Activated T-cell treated with anti-CD3 and anti-CD28 coated beads for 1 hour (primary cell): ENCODE measurements at regions not wholly inside any gene's neighbourhood (a gene's known extent, or its start where the extent isn't known, plus 50 kb on each side); places are given as distances from the start of the nearest gene placed in this dataset.
"Not testable (repeated sequence)": the region's sequence is repeated elsewhere in the genome, so short reads cannot be mapped to it uniquely, and the experiment has no call there.

ENCODE experiments used
- DNase-seq: peaks from one replicate; pipeline ENCODE4 v3.0.0-alpha.2; 2020; ENCODE audit warnings: low read depth

- no peak for DNase-seq
Observed at GRCh38 chr14:104398656-104399055, 180.9 kb upstream of the C14orf180 start.

GRCh38 chr14:104399432-104400155 lies 180.0 kb upstream of the C14orf180 start:
- no peak for DNase-seq

- no peak for DNase-seq
Observed at GRCh38 chr14:104400355-104400754, 179.2 kb upstream of the C14orf180 start.

- no peak for DNase-seq
Observed at GRCh38 chr14:104401785-104402184, 177.8 kb upstream of the C14orf180 start.

GRCh38 chr14:104402303-104402702 lies 177.3 kb upstream of the C14orf180 start:
- not testable (repeated sequence) for DNase-seq

- no peak for DNase-seq
Observed at GRCh38 chr14:104403421-104404220, 175.9 kb upstream of the C14orf180 start.

- no peak for DNase-seq
Observed at GRCh38 chr14:104404922-104405321, 174.6 kb upstream of the C14orf180 start.

- no peak for DNase-seq
Observed at GRCh38 chr14:104405360-104406226, 174.0 kb upstream of the C14orf180 start.

GRCh38 chr14:104406831-104407230 lies 172.7 kb upstream of the C14orf180 start:
- DNase-seq, result no peak

GRCh38 chr14:104416383-104416782 lies 163.2 kb upstream of the C14orf180 start:
- DNase-seq, result no peak

GRCh38 chr14:104419865-104420505 lies 159.6 kb upstream of the C14orf180 start:
- no peak for DNase-seq

- DNase-seq, result not testable (repeated sequence)
Observed at GRCh38 chr14:104420523-104420922, 159.0 kb upstream of the C14orf180 start.

- no peak for DNase-seq
Observed at GRCh38 chr14:104420990-104421389, 158.6 kb upstream of the C14orf180 start.

- no peak for DNase-seq
Observed at GRCh38 chr14:104421401-104421821, 158.2 kb upstream of the C14orf180 start.

- no peak for DNase-seq
Observed at GRCh38 chr14:104421892-104422828, 157.4 kb upstream of the C14orf180 start.

GRCh38 chr14:104422837-104423681 lies 156.5 kb upstream of the C14orf180 start:
- DNase-seq, result no peak

- no peak for DNase-seq
Observed at GRCh38 chr14:104423701-104424405, 155.7 kb upstream of the C14orf180 start.

GRCh38 chr14:104424406-104425072 lies 155.0 kb upstream of the C14orf180 start:
- no peak for DNase-seq
